ENCODE measurements at regions not wholly inside any gene's neighbourhood (a gene's known extent, or its start where the extent isn't known, plus 50 kb on each side); places are given as distances from the start of the nearest gene placed in this dataset.

GRCh38 chr16:65817799-65818198 is 548.7 kb upstream of the CDH5 start:
- no peak overlapping the region for H3K4me3 ChIP-seq (ENCODE audit: low read depth, low read length)
- DNase-seq (ENCODE audit: low read depth), result no peak
- TF ChIP-seq CTCF (IDR thresholded peaks at IDR 0.05; ENCODE audit: control insufficient read depth, extremely low read depth, insufficient read depth), result no peak

- H3K4me3 ChIP-seq (ENCODE audit: low read depth, low read length), result no peak overlapping the region
- no peak for DNase-seq (ENCODE audit: low read depth)
- no peak for TF ChIP-seq CTCF (IDR thresholded peaks at IDR 0.05; ENCODE audit: control insufficient read depth, extremely low read depth, insufficient read depth)
Measured at GRCh38 chr16:65817066-65817465, 549.4 kb upstream of the CDH5 start.

GRCh38 chr16:65816556-65816955 is 549.9 kb upstream of the CDH5 start:
- H3K4me3 ChIP-seq (ENCODE audit: low read depth, low read length), result no peak overlapping the region
- TF ChIP-seq CTCF (IDR thresholded peaks at IDR 0.05; ENCODE audit: control insufficient read depth, extremely low read depth, insufficient read depth), result no peak
- no peak for DNase-seq (ENCODE audit: low read depth)

GRCh38 chr16:65815707-65816106 is 550.8 kb upstream of the CDH5 start:
- no peak for TF ChIP-seq CTCF (IDR thresholded peaks at IDR 0.05; ENCODE audit: control insufficient read depth, extremely low read depth, insufficient read depth)
- DNase-seq (ENCODE audit: low read depth), result no peak

GRCh38 chr16:65813879-65814278 is 552.6 kb upstream of the CDH5 start:
- peak; percentile 25 for DNase-seq (ENCODE audit: low read depth)
- H3K4me3 ChIP-seq (ENCODE audit: low read depth, low read length), result peak overlapping the region; percentile 8; the same call in 1 of the 2 replicates

More at GRCh38 chr16:65815707-65816106, 550.8 kb upstream of the CDH5 start:
- no peak overlapping the region for H3K4me3 ChIP-seq (ENCODE audit: low read depth, low read length)

GRCh38 chr16:65809627-65810026 is 556.9 kb upstream of the CDH5 start:
- peak; percentile 96 for DNase-seq (ENCODE audit: low read depth)
- TF ChIP-seq CTCF (IDR thresholded peaks at IDR 0.05; ENCODE audit: control insufficient read depth, extremely low read depth, insufficient read depth), result no peak
- H3K4me3 ChIP-seq (ENCODE audit: low read depth, low read length), result no peak overlapping the region; the same call in 1 of the 2 replicates

GRCh38 chr16:65808790-65809189 is 557.7 kb upstream of the CDH5 start:
- no peak for TF ChIP-seq CTCF (IDR thresholded peaks at IDR 0.05; ENCODE audit: control insufficient read depth, extremely low read depth, insufficient read depth)
- no peak for DNase-seq (ENCODE audit: low read depth)

More at GRCh38 chr16:65808790-65809189, 557.7 kb upstream of the CDH5 start:
- H3K4me3 ChIP-seq (ENCODE audit: low read depth, low read length), result no peak overlapping the region
